HEK293 (cell line): ENCODE measurements at regions not wholly inside any gene's neighbourhood (a gene's known extent, or its start where the extent isn't known, plus 50 kb on each side); places are given as distances from the start of the nearest gene placed in this dataset.

ENCODE experiments used
- MZF1 ChIP-seq: fragments of 450-650 bp; formaldehyde crosslinking; IDR thresholded peaks from 2 replicates; pipeline ENCODE4 v1.5.1; 2017; ENCODE audit warnings: missing biosample characterization, missing genetic modification characterization, borderline replicate concordance
- SCRT1 ChIP-seq: fragments of 450-650 bp; formaldehyde crosslinking; IDR thresholded peaks from 2 replicates; pipeline ENCODE4 v1.5.1; 2016; ENCODE audit warnings: missing biosample characterization, missing genetic modification characterization, borderline replicate concordance
- WT1 ChIP-seq: fragments of 450-650 bp; formaldehyde crosslinking; IDR thresholded peaks from 2 replicates; pipeline ENCODE4 v1.5.1; 2016; ENCODE audit warnings: missing biosample characterization, missing genetic modification characterization
- ZNF23 ChIP-seq: fragments of 450-650 bp; formaldehyde crosslinking; IDR thresholded peaks from 2 replicates; pipeline ENCODE4 v1.5.1; 2016; ENCODE audit warnings: missing biosample characterization, missing genetic modification characterization, borderline replicate concordance
- ZNF311 ChIP-seq: fragments of 450-650 bp; formaldehyde crosslinking; IDR thresholded peaks from 2 replicates; pipeline ENCODE4 v1.5.1; 2017; ENCODE audit warnings: missing biosample characterization, missing genetic modification characterization, borderline replicate concordance
- ZNF391 ChIP-seq: fragments of 450-650 bp; formaldehyde crosslinking; IDR thresholded peaks from 2 replicates; pipeline ENCODE4 v1.5.1; 2016; ENCODE audit warnings: low read depth, missing biosample characterization, missing genetic modification characterization, borderline replicate concordance
- ZNF549 ChIP-seq: fragments of 450-650 bp; IDR thresholded peaks from 2 replicates; pipeline ENCODE4 v1.5.1; 2018; ENCODE audit warnings: missing biosample characterization, missing genetic modification characterization, mild to moderate bottlenecking, inconsistent platforms, moderate library complexity
- ZNF645 ChIP-seq: fragments of 450-650 bp; formaldehyde crosslinking; IDR thresholded peaks from 2 replicates; pipeline ENCODE4; 2016; ENCODE audit warnings: missing biosample characterization, missing genetic modification characterization
- ZNF707 ChIP-seq: fragments of 450-650 bp; formaldehyde crosslinking; IDR thresholded peaks from 2 replicates; pipeline ENCODE4 v1.5.1; 2016; ENCODE audit warnings: missing biosample characterization, missing genetic modification characterization
- ZNF768 ChIP-seq: fragments of 450-650 bp; formaldehyde crosslinking; IDR thresholded peaks from 2 replicates; pipeline ENCODE4 v1.5.1; 2018; ENCODE audit warnings: missing biosample characterization, mild to moderate bottlenecking, missing genetic modification characterization
- TF ChIP-seq, protein P1 (sequence below): fragments of 450-650 bp; formaldehyde crosslinking; IDR thresholded peaks from 2 replicates; pipeline ENCODE4 v1.5.1; 2016; ENCODE audit warnings: missing biosample characterization, missing genetic modification characterization
- TF ChIP-seq, protein P2 (sequence below): fragments of 450-650 bp; formaldehyde crosslinking; IDR thresholded peaks from 2 replicates; pipeline ENCODE4 v1.5.1; 2016; ENCODE audit warnings: missing biosample characterization, missing genetic modification characterization, borderline replicate concordance

- no peak for TF ChIP-seq ZNF645 (tag by site-specific recombination)
- no peak for TF ChIP-seq ZNF23 (tag by site-specific recombination)
- no peak for TF ChIP-seq ZNF391 (tag by site-specific recombination)
- TF ChIP-seq, protein P1, sequence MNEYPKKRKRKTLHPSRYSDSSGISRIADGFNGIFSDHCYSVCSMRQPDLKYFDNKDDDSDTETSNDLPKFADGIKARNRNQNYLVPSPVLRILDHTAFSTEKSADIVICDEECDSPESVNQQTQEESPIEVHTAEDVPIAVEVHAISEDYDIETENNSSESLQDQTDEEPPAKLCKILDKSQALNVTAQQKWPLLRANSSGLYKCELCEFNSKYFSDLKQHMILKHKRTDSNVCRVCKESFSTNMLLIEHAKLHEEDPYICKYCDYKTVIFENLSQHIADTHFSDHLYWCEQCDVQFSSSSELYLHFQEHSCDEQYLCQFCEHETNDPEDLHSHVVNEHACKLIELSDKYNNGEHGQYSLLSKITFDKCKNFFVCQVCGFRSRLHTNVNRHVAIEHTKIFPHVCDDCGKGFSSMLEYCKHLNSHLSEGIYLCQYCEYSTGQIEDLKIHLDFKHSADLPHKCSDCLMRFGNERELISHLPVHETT (tag by site-specific recombination), result no peak
- no peak for TF ChIP-seq ZNF549 (tag by site-specific recombination)
- TF ChIP-seq MZF1, result no peak
- TF ChIP-seq, protein P2, sequence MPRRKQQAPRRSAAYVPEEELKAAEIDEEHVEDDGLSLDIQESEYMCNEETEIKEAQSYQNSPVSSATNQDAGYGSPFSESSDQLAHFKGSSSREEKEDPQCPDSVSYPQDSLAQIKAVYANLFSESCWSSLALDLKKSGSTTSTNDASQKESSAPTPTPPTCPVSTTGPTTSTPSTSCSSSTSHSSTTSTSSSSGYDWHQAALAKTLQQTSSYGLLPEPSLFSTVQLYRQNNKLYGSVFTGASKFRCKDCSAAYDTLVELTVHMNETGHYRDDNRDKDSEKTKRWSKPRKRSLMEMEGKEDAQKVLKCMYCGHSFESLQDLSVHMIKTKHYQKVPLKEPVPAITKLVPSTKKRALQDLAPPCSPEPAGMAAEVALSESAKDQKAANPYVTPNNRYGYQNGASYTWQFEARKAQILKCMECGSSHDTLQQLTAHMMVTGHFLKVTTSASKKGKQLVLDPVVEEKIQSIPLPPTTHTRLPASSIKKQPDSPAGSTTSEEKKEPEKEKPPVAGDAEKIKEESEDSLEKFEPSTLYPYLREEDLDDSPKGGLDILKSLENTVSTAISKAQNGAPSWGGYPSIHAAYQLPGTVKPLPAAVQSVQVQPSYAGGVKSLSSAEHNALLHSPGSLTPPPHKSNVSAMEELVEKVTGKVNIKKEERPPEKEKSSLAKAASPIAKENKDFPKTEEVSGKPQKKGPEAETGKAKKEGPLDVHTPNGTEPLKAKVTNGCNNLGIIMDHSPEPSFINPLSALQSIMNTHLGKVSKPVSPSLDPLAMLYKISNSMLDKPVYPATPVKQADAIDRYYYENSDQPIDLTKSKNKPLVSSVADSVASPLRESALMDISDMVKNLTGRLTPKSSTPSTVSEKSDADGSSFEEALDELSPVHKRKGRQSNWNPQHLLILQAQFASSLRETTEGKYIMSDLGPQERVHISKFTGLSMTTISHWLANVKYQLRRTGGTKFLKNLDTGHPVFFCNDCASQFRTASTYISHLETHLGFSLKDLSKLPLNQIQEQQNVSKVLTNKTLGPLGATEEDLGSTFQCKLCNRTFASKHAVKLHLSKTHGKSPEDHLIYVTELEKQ (tag by site-specific recombination), result no peak
- no peak for TF ChIP-seq WT1 (tag by site-specific recombination)
- no peak for TF ChIP-seq ZNF707 (tag by site-specific recombination)
- TF ChIP-seq ZNF311 (tag by site-specific recombination), result no peak
- TF ChIP-seq ZNF768, result no peak
- no peak for TF ChIP-seq SCRT1 (tag by site-specific recombination)
Observed at GRCh38 chr6:9295644-9296043, 860.3 kb upstream of the SLC35B3 start.
